Activated CD8-positive, alpha-beta memory T cell treated with anti-CD3 and anti-CD28 coated beads for 24 hours (primary cell): ENCODE measurements at regions not wholly inside any gene's neighbourhood (a gene's known extent, or its start where the extent isn't known, plus 50 kb on each side); places are given as distances from the start of the nearest gene placed in this dataset.

Experiments
- DNase-seq: peaks from one replicate; pipeline ENCODE4 v3.0.0-alpha.2; 2020

- DNase-seq, result no peak
These were observed 60.1 kb upstream of the GSE1 start for GRCh38 chr16:85552980-85553435.

GRCh38 chr16:85553436-85554113, 59.5 kb upstream of the GSE1 start:
- peak; percentile 80 for DNase-seq

DNA sequence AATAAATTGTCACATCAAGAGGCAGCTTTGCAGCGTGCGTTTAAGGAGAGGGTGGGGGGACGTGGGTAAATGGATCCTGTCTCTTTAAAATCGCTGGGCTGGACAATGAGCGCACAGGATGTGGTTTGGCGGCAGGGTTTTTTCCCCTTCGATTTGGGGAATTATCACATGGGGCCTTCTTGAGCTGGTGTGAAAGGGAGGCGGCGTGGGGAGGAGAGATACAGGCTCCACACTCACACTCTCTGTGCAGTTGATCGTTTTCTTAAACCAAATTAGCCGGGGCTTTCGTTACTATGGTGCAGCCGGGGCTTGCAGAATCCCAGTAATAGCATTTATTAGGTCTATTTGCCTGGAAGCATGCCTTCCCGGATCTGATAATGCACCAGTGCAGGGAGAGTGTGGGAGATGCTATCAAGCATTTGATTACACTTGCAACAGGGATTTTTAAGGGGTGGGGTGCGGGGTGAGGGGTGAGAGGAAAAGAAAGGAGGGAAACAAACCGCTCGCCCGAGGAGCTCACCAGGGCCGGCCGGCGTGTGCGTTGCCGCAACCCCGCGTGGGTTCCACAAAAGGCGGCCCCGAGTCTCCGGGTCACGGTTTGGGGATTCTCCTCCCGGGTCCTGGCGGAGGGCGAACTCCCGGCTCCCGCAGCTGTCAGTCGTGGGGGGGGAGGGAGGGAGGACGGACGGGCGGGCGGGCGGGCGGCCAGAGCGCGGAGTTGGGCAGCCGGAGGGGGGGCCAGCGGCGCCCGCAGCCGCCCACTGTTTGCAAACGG, 58.8 kb upstream of the GSE1 start:
- DNase-seq, result peak; percentile 87

DNA sequence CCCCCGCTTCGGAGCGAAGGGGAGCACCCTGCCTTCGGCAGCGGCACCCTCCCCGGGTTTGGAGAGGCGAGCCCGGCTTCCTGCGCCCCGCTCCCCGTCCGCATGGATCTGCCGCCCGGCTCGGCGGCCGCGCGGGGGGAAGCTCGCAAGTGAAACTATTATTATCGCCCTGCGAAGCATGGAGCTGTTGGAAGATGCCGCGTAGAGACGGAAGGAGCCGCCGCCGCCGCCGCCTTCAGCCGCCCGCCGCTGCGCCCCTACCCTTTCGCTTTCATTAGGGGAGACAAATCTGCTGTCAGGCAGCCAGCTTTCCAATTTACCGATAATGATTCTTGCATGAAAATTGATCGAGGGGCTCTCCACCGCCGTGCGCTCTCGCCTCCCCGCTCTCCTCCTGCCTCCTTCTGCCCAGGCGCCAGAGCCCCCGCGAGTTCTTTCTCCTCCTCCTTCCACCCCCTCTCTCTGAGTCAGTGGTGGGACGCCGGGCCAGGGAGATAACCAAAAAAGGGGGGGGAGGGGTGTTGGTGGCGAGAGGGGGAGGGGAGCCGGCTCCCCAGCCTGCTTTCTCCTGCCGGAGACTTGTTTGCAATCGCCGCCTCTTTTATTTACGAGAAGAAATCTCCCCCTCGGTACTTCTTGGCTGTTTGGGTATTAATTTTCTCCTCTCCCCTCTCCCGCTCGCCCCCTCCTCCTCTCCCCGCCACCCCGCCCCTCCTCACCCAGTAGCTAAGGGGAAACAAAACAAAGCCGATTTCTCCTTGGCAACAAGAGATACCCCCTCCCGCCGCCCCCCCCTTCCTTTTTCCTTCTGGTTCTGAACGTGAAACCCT, 58.0 kb upstream of the GSE1 start:
- DNase-seq, result peak; percentile 85

GRCh38 chr16:85555719-85556455, 57.2 kb upstream of the GSE1 start:
- DNase-seq, result no peak

- peak; percentile 85 for DNase-seq
These were observed 56.6 kb upstream of the GSE1 start for GRCh38 chr16:85556456-85557082.

DNA sequence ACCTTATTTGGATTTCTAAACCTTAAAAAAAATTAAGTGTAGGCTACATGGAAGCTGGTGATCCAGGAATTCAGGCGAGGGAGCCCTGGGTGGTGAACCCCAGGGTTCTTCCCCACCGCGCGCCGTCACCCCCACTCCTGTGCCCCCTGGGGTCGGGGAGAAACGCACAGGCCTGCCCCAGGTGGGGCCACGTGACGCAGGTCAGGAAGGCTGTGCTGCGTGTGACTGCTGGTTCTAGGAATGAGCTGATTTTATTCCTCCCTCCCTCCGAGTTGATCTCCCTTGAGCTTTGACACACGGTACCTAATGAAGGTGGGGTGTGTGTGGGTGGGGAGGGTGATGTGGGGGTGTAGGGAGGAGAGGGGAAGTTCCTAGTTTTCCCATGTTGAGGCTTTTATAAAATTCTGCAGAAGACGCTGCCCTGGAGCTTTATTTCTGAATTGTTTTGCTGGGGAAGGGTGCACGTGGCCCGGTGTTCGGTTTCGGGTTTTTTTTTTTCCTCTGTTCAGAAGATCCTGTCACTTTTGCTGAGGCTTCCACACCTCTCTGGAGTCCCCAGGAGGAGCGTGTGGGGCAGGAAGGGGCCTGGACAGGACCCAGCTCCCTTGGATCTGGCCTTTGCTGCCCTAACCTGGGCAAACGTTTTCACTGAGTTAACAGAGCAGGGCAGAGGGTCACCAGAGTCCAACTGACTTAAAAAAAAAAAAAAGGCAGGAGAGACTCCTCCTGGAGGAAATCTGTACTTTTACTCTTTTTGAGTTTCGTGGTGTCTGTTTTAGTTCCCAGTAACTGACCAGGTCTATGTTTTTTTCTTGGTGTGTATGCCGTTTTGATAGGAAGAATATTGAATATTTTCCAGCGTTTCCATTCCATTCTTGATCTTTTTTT, 55.8 kb upstream of the GSE1 start:
- peak; percentile 83 for DNase-seq

GRCh38 chr16:85557971-85558657, 55.0 kb upstream of the GSE1 start:
- DNase-seq, result no peak

- DNase-seq, result no peak
These were observed 52.2 kb upstream of the GSE1 start for GRCh38 chr16:85560932-85561247.

DNA sequence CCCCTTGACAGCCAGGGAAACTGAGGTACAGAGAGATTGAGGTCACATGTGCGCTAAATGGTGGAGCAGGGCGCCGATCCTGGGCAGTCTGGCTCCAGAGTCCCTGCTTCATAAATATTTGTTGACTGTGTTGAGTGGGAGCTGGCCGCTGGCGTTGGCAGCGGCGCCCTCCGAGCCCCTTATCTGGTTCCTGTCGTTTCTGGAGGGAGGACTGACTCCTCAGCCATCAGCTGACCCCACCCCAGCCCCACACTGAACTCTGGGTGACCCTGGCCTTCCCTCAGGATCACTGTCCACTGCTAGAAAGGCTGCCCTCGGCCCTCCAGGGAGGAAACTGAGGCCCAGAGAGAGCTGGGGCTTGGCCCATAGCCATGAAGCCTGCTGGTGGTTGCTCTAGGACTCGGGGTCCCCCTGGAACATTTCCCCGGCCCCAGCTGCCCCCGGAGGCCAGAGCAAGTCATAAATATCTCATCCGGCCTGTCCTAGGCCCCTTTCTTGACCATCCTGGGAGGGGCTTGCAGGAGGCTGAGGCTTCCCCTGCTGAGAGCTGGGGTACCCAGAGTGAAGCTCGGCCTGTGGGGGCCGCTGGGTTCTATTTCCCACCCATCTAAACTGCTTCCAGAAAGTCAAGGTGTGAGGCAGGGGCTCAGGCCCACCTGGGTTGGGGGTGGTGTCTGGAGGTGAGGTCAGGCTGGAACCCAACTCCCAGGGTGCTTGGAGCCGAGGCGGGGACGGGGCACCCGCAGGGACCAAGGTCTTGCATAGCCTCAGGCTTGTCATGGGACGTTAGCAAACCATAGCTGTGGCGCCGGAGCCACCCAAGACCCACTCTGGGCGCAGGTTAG, 51.7 kb upstream of the GSE1 start:
- DNase-seq, result no peak

GRCh38 chr16:85562093-85562786, 50.9 kb upstream of the GSE1 start:
- no peak for DNase-seq

DNA sequence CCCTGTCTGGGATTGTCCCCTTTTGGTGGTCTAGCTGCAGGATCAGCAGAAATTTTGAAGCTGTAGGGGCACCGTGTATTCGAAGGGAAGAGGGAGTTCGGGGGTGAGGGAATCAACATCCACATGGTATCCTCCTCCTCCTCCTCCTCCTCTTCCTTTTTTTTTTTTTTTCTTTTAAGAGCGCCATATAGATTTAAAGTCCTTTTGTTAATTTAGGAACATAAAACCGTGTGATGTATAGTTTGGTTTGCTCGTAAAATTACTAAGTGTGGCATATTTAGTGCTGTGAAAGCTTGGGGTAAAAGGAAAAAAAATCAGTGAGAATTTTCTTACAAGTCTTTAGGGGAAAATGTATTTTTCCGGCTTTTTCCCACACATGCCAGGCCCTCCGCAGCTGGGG, 50.1 kb upstream of the GSE1 start:
- DNase-seq, result no peak
